ENCODE measurements at regions not wholly inside any gene's neighbourhood (a gene's known extent, or its start where the extent isn't known, plus 50 kb on each side); places are given as distances from the start of the nearest gene placed in this dataset.

DNA sequence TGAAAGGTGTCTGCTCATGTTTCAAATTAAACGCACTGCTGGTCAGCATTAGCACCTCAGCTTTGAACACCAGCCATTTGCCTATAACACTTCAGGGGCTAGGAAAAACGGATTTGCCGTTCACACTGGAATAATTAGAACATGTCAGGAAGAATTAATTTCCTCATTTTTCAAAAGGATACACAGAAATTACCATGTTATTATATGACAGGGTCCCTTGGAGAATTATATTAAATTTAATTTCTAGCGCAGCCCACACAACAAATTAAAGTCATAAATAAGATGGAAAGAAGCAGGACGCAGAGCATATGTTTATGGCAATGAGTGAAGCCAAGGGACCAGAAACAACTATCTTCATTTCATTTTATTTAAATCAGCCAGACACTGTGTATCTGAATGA, 83.8 kb upstream of the SOX6 start:
- no peak for DNase-seq (ENCODE audit: low read depth)

DNA sequence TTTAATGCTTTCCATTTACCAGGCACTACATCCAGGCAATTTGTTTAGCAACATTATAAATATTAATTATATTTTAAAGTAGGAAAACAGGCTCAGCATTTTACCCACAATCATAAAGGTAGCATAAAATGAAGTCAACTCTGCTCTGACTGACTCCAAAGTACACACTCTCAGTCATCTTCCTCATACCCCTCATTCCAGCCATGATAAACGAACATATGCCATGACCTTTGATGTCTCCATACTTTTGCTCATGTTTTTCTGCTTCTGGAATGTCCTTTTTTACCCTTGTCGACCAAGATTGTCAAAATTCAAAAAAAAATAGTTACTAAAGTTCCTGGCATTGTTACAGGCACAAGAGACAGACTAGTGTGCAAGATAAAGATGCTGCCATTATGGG, 77.7 kb upstream of the SOX6 start:
- DNase-seq (ENCODE audit: low read depth), result no peak

DNA sequence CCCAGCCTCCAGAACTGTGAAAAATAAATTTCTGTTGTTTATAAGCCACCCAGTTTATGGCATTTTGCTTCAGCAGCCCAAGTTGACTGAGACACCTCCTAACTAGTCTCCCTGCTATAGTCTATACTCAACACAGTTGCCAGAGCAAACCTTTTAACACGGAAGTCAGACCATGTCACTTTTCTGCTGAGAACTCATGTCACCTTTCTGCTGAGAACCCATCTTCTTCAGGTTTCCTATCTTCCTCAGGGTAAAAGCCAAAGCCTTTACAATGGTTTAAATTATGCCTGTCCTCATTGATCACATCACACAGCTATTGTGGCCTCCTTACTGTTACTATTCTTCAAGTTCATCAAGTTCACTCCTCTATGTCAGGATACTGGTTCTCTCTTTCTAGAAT, 74.3 kb upstream of the SOX6 start:
- no peak for DNase-seq (ENCODE audit: low read depth)

DNA sequence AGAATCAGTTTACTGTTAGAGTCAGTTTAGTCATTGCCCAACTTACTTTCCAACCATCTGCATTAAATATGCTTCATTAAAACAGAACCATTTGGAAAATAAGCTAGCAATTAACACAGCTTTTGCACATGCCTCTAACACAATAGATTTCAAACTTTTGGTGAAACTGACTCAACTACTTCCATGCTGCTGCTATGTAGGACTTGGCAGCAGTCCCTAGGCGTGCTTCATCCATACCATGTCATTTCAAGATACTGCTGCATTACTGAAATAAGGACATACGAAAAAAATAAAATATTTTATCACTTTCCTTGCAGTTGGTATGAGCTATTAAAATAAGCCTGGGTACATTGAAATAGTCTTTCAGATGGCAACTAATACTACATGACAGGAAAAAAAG, 65.5 kb upstream of the SOX6 start:
- DNase-seq (ENCODE audit: low read depth), result no peak

DNA sequence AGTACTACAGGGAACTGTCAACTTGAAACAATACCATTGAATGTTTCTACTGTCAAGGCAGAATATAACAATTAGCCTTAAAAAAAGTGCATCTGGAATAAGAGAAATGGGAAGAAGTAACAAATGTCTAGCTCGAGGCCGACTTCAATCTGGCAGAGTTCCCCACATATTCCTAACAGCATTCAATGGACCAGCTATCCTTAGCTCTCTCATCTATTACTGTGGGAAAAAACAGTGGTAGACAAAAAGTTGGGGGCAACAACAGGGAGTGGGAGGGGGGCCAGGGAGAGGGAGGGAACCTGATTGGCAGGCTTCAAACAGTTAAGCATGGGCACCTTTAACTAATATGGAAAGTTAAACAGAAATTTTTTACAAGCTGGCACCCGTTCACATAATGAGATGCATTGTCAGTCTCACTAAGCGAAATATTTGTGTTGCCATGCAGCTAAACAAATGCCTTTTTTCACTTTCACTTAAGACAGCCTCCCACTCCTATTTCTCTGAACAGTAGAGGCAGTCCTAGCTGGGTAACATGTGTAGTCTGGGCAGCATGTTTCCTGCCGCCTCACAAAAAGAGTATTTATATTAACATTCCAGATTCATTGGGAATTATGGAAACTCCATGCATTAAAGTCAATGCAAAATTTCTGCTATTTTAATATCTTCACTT, 62.2 kb upstream of the SOX6 start:
- no peak for DNase-seq (ENCODE audit: low read depth)

DNA sequence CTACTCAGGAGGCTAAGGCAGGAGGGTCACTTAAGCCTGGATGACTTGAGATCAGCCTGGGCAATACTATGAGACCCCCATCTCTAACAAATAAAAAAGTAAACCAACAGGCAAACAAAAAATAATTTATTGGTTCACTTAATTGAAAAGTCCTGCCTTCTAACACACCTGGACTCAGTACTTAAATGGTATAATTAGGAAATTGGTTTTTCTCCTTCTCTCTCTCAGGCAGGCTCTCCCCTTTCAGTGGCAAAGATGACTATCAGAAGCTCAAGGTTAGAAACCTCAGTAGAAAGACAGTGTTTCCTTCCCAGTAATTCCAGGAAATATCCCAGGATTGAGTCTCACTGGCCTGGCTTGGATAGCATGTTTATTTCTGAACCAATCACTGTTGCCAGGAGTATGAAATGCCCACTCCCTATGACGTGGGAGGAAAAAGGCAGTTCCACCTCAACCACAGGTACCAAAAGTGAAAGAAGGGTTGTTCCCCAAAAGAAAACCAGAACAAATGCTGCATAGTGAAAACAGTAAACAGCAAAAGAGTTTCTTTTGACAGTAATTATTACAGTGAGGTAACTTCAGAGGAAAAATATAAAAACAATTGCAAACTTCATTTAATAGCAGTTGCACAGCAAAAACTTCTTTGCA, 56.3 kb upstream of the SOX6 start:
- no peak for DNase-seq (ENCODE audit: low read depth)

DNA sequence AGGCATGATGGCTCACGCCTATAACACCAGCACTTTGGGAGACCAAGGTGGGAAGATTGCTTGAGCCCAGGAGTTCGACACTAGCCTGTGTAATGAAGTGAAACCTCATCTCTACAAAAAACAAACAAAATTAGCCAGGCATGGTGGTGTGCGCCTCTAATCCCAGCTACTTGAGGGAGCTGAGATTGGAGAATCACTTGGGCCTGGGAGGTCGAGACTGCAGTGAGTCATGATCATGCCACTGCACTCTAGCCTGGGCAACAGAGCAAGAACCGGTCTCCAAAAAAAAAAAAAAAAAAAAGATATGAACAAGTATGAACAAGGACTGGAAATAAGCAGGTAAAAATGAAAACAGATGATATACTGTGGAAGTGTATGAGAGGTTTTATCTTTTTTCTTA, 54.1 kb upstream of the SOX6 start:
- no peak for DNase-seq (ENCODE audit: low read depth)

DNA sequence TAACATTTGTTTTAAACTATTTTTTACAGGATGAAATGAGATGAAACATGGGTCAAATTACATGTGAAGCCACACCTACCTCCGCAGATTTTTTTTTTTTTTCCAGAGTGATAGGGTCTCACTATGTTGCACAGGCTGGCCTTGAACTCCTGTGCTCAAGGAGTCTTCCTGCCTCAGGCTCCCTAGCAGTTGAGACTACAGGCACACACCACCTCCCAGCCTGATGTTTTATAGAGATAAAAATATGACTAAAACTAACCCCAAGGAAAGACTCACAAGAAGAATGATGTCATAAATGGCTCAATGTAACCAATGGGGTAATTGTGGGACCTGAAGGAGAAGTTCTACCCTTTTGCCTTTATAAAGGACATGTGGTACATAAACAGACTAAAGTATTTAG, 52.3 kb upstream of the SOX6 start:
- no peak for DNase-seq (ENCODE audit: low read depth)

DNA sequence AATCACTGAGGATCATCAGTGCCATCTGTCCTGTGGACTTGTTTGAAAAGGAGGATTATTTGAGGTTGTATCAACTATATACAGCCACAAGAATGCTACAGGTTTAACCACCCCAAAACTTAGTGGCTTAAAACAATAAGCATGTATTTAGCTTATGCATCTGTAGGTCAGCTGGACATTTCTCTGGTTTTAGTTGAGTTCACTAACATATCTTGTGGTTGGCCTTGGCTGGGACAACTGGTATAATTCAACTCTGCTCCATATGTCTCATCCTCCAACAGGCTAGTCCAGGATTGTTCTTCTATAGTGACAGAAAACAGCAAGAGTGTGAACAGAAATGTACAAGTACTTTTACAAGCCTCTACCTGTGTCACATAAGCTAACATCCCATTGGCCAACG, 49.9 kb upstream of the SOX6 start:
- no peak for DNase-seq (ENCODE audit: low read depth)
